GM19438 (cell line): ENCODE measurements at regions not wholly inside any gene's neighbourhood (a gene's known extent, or its start where the extent isn't known, plus 50 kb on each side); places are given as distances from the start of the nearest gene placed in this dataset.
"Not testable (repeated sequence)": the region's sequence is repeated elsewhere in the genome, so short reads cannot be mapped to it uniquely, and the experiment has no call there.

Experiments
- ATAC-seq: cut with Tn5 transposase; IDR thresholded peaks from one replicate; pipeline ENCODE4 v1.9.1; 2021; ENCODE audit warnings: low read depth; ENCODE audit not compliant: unreplicated experiment

DNA sequence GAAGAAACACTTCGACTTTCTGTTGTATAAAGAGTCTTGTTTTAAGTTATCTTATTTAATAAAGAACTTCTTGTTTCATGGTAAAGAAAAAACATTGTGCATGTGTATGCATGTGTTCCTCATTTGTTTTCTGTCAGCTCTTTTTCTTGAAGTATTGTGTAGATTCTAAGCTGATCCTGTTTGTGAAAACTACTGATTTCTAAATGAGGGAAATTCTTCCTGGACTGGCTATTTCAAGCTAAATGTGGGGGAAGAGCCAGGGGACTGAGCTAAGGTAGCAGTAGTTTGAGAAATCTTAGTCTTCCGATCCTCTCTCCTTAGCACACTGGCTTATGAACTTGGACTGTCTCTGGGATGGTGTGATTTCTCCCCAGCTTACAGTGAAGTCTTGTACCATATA lies 56.4 kb upstream of the RBMS1 start:
- no peak for ATAC-seq

DNA sequence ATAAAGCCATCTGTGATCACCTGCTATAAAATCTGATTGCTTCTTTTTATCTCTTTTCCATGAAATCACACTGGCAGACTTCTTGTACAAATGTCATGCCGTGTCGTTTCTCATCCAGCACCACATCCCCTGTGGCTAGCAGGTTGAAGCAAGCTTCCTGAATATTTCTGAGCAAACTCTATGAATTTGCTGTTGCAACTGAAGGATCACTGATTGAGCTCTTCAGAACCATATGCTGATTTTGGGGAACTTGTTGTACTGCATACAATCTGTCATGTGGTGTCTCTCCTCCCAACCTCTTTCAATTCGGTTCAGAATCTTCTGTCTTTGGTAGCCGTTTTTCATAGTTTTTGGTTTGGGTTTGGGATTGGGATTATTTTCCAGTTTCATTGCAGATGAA lies 57.7 kb upstream of the RBMS1 start:
- no peak for ATAC-seq

DNA sequence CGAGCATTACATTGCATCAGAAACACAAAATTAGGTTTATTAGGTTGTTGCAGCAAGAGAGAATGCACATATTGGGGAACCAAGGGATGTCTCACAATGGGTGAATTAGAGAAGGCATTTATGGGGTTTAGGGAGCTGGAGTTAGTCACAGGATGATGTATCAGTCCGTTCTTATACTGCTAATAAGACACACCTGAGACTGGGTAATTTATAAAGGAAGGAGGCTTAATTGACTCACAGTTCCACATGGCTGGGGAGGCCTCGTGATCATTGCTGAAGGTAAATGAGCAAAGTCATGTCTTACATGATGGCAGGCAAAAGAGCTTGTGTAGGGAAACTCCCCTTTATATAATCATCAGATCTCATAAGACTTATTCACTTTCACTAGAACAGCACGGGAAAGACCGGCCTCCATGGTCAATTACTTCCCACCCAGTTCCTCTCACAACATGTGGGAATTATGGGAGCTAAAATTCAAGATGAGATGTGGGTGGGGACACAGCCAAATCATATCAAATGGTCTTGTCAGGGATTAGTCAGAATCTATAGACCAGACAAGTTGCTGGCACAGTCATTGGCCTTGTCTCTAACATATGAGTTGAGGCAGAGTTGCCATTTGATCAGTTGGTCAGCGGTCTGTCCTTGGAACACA lies 61.9 kb upstream of the RBMS1 start:
- no peak for ATAC-seq

DNA sequence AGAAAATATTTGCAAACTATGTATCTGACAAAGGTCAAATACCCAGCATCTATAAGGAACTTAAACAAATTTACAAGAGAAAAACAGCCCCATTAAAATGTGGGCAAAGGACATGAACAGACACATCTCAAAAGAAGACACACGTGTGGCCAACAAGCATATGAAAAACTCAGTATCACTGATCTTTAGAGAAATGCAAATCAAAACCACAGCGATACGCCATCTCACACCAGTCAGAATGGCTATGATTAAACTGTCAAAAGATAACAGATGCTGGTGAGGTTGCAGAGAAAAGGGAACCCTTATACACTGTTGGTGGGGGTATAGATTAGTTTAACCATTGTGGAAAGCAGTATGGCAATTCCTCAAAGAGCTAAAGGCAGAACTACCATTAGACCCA lies 64.3 kb upstream of the RBMS1 start:
- no peak for ATAC-seq

DNA sequence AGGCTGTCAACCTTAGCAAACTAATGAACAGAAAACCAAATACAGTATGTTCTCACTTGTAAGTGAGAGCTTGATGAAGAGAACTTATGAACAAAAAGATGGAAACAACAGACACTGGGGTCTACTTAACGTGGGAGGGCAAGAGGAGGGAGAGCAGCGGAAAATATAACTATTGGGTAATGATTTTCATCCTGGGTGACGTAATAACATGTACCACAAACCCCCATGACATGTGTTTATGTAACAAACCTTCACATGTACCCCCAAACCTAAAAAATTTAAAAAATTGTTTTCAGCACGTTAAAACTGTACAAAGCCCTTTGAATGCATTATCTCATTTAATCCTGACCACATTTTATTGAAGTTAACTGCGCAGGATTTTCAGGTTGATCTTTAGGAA lies 64.9 kb upstream of the RBMS1 start:
- no peak for ATAC-seq

DNA sequence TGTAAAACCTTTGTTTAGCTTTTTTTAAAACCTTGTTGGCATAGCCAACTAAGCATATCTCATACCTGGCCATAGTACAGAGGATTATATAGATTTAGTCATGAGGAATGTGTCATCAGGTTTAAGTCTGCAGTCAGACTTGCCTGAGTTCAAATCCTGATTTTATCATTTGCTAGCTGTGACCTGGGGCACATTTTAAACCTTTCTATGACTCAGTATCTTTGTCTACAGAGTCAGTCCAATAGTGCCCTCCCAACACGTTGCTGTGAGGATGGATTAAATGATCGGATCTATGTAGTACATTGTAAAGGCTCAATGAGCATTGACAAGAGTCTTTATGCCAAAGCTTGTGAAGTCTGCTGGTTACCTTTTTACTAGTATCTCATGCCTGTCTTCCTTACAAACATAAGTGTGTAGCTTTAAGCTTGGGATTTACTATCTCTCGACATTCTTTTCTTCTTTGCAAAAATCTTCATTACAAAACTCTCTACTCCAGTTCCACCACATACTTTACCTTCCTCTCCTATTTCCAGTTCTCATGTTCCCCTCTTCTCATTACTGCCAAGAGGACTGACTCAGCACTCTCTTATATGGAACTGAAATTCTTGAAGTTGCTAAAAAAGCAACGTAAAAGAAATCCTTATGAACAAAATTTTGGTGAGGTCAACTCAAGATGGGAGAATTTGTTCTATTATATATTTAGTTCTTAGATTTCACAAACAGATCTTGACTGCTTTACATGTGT lies 68.1 kb upstream of the RBMS1 start:
- no peak for ATAC-seq

DNA sequence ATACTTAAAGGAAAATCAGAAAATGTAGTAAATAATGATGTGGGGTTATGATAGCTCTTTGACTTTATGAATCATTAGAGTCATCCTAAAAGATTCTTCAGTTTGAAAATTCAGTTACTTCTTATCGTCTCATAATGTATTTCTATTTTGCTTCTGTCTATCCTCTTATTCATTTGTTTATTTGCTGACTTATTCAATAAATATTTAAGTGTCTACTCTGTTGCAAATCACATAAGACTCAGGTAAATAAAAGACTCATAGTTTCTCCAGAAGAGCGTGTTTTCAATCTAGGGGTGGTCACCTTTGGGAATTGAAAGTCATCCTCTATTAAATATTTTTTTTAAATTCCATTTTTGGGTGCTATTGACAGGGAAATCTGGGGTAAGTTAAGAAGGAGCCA lies 69.1 kb upstream of the RBMS1 start:
- ATAC-seq: no peak

DNA sequence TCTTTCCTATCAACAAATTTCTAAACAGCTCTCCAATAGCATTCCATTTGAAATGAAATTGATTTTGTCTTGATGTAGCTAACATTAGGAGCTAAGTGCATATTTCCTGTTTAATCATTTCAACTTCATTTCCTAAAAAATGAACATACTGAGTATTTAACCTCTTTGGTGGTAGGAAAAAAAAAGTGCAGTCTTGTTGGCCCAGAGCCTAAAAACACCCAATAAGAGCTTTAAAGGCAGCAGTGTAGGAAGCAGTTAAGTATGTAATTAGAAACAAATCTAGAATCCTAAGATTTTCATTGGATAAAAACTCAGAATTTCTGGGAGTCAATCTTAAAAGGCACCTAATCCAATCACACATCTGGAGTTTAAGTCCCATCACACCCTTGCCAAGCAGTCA lies 71.0 kb upstream of the RBMS1 start:
- ATAC-seq: no peak

DNA sequence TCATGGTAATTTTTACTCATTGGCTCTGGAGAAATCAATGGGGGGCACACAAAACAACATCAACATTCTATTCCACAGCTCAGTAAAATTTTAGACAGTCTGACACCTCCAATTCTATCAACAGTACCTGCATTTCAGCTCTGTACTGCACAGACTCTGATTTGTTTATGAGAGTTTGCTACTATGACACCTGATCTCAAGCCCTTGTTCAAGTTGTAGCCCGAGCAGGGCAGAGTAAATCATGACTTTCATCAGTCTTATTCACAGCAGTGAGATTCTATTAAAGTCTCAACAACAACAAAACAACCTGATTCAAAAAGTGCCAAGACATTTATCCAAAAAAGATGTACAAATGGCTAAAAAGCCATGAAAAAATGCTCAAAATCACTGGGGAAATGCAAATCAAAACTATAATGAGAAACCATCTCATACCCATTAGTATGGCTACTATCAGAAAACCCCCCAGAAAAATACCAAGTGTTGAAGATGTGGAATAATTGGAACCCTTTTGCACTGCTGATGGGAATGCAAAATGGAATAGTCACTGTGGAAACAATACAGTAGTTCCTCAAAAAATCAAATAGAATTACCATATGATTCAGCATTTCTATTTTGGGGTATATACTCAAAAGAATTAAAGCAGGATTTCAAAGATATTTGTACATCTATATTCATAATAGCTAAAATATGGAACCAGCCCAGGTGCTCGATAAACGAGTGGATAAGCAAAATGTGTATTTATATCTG lies 71.7 kb upstream of the RBMS1 start:
- no peak for ATAC-seq

DNA sequence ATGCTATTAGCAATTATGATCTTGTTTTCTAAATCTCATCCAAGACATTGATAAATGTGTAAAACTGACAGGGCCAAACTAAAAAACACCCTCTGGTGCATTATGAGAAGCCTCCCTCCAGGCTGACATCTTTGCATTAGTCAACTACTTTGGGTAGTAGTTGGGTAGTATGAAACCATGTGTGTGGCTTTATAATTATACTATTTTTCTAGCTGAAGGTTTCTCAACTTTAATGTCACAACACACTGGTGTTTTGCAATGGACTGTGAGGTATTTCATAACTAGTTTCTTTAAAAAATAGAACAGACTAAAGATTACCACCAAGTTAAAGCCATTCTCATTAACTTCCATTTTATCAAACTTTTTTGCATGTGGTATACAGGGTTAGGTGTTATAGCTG lies 73.1 kb upstream of the RBMS1 start:
- no peak for ATAC-seq

DNA sequence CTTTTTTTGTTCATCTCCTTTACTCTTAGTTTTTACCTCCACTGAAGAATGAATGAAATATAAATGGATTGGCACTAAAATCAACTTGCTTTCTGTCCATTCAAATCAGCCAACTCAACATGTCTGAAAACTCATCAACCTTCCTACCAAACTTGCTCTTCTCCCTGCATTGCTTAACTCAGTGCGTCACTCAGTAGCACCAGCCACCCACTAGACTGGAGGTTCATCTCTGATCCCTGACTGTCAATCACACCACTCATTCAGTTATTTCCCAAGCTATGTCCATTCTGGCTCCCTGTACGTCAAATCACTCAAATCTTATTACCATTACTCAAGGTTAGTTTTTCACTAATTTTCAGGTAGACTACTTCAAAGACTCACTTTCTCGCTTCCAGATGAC lies 75.2 kb upstream of the RBMS1 start:
- ATAC-seq: no peak

DNA sequence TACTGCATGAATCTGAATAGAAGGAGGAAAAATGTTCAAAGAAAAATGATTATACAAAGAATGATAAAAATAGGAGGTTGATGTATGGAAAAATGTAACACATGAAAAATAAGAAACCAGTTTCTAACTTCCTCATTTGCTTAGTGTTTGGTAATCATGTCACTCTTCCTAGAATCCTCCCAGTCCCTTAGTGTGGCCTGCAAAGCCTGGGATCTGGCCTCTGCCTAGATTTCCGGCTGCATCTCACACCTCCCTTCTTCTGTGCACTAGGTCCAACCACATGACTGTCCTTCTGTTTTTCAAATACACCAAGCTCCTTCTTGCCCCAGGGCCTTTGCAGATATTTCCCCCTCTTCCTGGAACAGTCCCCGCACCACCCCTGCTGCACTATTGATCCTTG lies 76.8 kb upstream of the RBMS1 start:
- ATAC-seq: no peak

DNA sequence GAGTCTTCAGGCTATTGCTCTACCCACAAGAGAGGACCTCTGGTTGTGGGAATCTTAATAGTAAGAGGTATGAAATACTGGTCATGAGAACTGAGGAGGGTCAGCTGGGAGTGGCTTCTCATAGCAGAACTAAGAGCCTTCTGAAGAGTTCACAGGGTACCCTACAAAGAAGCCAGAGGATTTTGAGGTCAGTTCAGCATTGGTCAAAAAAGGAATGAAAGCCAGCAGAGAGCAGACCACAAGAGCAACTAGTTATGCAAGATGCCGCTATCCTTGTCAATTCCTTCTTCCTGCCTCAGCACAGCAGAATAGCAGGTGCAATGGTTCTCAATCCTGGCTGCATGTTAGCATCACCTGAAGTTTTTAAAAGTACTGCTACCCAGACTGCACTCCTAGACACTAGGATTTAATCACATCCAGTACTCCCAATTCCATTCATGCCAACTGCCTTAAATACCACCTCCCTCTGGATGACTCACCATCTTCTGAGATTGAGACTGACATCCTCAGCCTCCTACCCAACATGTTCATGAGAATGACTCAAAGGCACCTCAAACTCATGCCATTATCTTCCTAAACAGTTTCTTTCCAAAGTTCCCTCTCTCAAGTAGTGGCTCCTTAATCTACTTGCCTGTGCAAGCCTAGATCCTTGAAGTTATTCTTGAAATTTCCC lies 81.0 kb upstream of the RBMS1 start:
- ATAC-seq: no peak

DNA sequence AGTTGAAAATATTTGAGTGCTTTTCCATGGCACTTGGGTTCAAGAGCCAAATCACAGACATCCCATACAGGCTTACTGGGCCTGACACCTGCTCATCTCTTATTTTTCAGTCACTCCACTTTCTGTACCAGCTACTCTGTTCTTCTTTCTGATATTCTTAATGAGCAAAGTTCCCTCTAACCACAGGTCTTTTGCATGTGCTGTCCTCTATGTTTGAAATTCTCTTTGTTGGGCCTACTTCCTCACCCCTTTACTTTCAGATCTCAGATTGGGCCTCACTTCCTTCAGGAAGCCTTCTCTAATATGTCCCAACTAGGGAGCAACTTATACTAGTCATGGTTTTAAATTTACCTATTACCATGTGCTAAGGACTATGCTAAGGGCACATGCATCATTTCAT lies 81.8 kb upstream of the RBMS1 start:
- ATAC-seq: no peak

DNA sequence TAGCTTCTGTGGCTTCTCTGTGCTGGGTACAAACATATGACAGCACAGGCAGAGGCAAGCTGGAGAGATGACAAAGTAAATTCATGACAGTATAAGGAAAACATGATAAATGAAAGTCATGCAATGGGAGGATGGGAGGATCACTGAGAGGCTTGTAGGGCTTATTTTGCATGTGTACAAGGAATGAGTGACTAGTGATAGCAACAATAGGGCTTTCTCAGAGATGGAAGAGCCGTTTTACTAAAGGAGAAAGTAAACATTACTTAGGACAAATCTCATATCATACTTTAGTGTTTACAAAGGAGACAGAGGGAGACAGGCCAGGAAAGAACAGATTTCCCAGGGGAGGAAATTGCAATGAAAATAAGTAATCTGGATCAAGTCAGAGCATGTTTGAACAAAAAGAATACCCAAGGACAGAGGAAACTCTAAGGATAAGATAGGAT lies 82.5 kb upstream of the RBMS1 start:
- ATAC-seq: no peak

DNA sequence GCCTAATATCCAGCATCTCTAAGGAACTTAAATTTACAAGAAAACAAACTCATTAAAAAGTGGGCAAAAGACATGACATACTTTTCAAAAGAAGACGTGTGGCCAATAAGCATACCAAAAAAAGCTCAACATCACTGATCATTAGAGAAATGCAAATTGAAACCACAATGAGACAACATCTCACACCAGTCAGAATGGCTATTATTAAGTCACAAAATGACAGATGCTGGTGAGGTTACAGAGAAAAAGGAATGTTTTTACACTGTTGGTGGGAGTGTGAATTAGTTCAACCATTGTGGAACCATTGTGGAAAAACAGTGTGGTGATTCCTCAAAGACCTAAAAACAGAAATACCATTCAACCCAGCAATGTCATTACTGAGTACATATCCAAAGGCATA lies 83.5 kb upstream of the RBMS1 start:
- not testable (repeated sequence) for ATAC-seq

DNA sequence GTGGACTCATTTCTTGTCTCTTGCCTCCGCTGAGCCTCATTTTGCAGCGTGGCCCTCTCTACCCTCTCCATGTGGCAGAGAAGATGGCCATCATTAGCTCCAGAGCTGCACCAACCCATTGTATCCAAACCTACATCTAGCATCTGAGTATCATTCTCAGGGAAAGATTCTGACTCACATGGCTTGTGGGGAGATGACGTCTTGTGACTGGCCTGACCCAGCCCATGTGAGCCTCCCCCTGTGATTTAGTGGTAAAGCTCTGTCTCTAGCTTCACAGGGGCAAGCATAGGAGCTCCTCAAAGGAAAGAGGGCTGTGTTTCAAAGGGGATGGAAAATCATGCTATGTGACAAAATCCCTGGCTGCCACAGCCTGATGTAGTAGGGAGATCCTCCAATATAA lies 87.4 kb upstream of the RBMS1 start:
- no peak for ATAC-seq

DNA sequence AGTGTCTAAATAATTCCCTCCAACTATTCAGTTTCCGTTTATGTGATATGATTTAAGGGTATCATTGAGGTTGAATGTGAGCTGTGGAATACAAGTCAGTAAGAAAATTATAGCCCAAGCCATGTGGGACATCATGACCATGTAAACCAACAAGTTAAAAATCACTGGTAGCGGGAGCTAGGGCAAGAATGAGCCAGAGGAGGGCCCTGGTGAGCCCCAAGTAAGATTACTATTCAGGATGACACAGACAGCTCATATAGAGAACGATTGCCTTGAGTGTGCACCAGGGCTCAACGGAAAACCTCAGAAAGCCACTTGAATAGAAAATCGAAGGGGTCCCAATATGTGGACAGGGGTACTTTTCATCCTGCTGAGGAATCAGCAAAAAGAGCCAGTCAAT lies 87.8 kb upstream of the RBMS1 start:
- no peak for ATAC-seq

DNA sequence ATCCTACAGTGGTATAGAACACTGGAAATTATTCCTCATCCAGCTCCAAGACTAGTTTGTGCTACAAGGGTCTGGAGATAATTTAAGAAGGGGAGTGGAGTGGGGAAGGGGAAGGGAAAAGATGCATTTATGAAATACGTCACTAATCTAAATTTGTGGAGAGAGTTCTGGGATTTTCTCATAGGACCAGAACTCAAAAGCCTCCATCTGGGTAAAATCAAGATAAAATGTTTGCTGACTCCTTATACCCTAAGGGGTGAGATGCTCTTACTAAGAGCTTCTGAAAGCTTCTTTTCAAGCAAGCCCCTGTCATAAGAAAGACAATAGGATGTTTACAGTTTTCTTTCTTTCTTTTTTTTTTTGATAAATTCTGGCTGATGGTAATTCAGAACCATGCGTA lies 88.5 kb upstream of the RBMS1 start:
- no peak for ATAC-seq

DNA sequence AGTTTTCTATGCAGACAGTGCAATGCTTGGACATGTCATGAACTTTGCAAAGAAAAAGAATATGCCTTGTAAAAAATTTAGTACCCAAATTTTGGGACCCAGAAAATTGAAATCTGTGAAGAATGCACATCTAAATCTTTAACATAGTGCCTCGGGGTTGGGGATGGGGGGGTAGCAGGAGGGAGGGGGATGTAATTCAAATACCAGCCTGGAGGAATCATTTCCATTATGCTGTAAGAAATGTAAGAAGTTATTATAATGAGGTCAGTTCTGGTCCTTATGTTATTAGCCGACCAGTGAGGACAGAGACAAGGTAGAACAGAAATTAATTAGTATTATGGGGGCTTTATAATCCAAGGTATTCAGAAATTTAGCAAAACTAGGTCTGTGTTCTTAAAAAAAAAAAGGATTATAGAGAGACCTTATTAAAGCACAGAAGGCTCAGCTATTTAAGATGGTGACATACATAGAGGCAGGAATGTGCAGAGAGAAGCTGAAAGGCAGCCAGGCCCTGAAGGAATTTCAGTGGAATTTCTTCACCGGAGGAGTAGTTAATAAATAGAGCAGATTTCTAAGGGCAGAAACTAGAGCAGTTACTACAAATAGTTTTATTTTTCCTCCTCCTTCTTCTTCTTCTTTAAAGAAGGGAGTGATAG lies 89.0 kb upstream of the RBMS1 start:
- no peak for ATAC-seq

DNA sequence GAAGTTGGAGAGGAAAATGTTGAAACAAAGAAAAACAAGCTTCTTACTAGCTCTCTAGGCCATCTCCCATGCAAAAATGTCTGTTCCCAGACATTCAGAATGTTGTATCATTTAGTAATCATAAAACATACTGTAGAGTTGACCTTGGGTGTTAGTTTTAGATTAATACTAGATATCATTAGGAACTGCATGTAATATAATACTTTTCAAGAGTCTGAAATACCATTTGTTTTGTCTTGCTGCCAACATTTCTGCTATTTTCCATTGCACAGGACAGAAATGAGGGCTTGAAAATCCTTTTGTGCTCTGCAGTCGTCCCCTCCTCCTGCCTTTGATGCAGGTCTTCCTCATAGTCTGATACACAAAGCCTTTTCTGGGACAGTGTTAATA lies 89.5 kb upstream of the RBMS1 start:
- ATAC-seq: no peak
